ENCODE measurements at regions not wholly inside any gene's neighbourhood (a gene's known extent, or its start where the extent isn't known, plus 50 kb on each side); places are given as distances from the start of the nearest gene placed in this dataset.

- H3K4me2 ChIP-seq (ENCODE audit: insufficient read depth, insufficient read length, low read length), result no peak overlapping the region
- no peaks in the 10 kb centered on the region for H4K20me1 ChIP-seq (ENCODE audit: control insufficient read depth, insufficient read depth, insufficient read length)
- WGBS (ENCODE audit: extremely low coverage, insufficient read length, low lambda C conversion rate), result no CpG with 5 or more reads among the region's 2 CpGs
- no peak overlapping the region for H2BK12ac ChIP-seq (ENCODE audit: insufficient read length, low read depth, low read length)
- H2BK15ac ChIP-seq (ENCODE audit: low read depth, low read length), result no peak overlapping the region
- no peak overlapping the region for H3K27ac ChIP-seq (ENCODE audit: insufficient read length, low read depth, low read length)
- no peak overlapping the region for H3K14ac ChIP-seq (ENCODE audit: insufficient read depth, low read length)
- no peak overlapping the region for H3K9ac ChIP-seq (ENCODE audit: extremely low read depth, insufficient read length, low read length)
- no peak overlapping the region for H2BK20ac ChIP-seq (ENCODE audit: low read depth, low read length, poor library complexity, severe bottlenecking)
- H3K79me1 ChIP-seq (ENCODE audit: insufficient read depth, low read depth, low read length, poor library complexity, severe bottlenecking), result no peaks in the 10 kb centered on the region
- no peaks in the 10 kb centered on the region for H3K27me3 ChIP-seq (ENCODE audit: insufficient read depth, low read length)
- no peak overlapping the region for H3K4me3 Mint-ChIP-seq
- TF ChIP-seq CTCF (conservative IDR thresholded peaks at IDR 0.05), result no peak
- H2AK5ac ChIP-seq (ENCODE audit: insufficient read length, low read length), result no peak overlapping the region
- H3K36me3 Mint-ChIP-seq (ENCODE audit: insufficient read depth in 1 of 3, low read depth in 3 of 3), result no peaks in the 10 kb centered on the region
- no peaks in the 10 kb centered on the region for H3K79me2 ChIP-seq (ENCODE audit: insufficient read depth, low read length)
- H4K5ac ChIP-seq (ENCODE audit: insufficient read length, low read depth, low read length), result no peak overlapping the region
- H3K4ac ChIP-seq (ENCODE audit: low read depth, low read length), result no peak overlapping the region
- no peak overlapping the region for H4K8ac ChIP-seq (replicated peaks; ENCODE audit: insufficient read length, low read depth, low read length)
- H3T11ph ChIP-seq (ENCODE audit: low read length), result no peak overlapping the region
- no peak overlapping the region for H3K18ac ChIP-seq (ENCODE audit: insufficient read length, low read depth, low read length)
- no peak overlapping the region for H3K23ac ChIP-seq (ENCODE audit: insufficient read length, low read depth, low read length)
- no peak for DNase-seq
- no peak overlapping the region for H4K91ac ChIP-seq (ENCODE audit: insufficient read length, low read depth, low read length)
- no peaks in the 10 kb centered on the region for H3K9me3 ChIP-seq (ENCODE audit: control insufficient read depth, low read depth, low read length)
- H2BK120ac ChIP-seq (ENCODE audit: low read depth, low read length, poor library complexity, severe bottlenecking), result no peak overlapping the region
- no peaks in the 10 kb centered on the region for H3K23me2 ChIP-seq (ENCODE audit: insufficient read length, low read depth, low read length, poor library complexity, severe bottlenecking)
- H3K9me3 Mint-ChIP-seq, result peaks cover 0 to 3% of the 10 kb centered on the region in 2 experiments; a peak in 4 of 5 replicates
- H3K56ac ChIP-seq (ENCODE audit: insufficient read length, low read depth, low read length), result no peak overlapping the region
- H2BK5ac ChIP-seq (ENCODE audit: insufficient read length, low read length), result no peak overlapping the region
- H3K27me3 Mint-ChIP-seq (ENCODE audit: low read depth), result peaks cover 3% of the 10 kb centered on the region
- no peaks in the 10 kb centered on the region for H3K4me1 ChIP-seq (ENCODE audit: insufficient read depth, low read length)
- H3K27ac Mint-ChIP-seq, result no peak overlapping the region
- H3K4me1 Mint-ChIP-seq, result no peaks in the 10 kb centered on the region
- no peak overlapping the region for H2AFZ ChIP-seq (ENCODE audit: low read length)
These were observed 121.8 kb upstream of the ADRA1D start for GRCh38 chr20:4370851-4371250.

All from H9 (cell line).